ENCODE measurements at regions not wholly inside any gene's neighbourhood (a gene's known extent, or its start where the extent isn't known, plus 50 kb on each side); places are given as distances from the start of the nearest gene placed in this dataset.

GRCh38 chr2:120791962-120792297, 56.3 kb downstream of the GLI2 start:
- TF ChIP-seq POLR2AphosphoS5 (IDR thresholded peaks at IDR 0.05; ENCODE audit: low read depth, low read length) = no peak
- TF ChIP-seq TAF1 (IDR thresholded peaks at IDR 0.05; ENCODE audit: low read depth, low read length) = no peak
- TF ChIP-seq POU2F2 (IDR thresholded peaks at IDR 0.05; ENCODE audit: low read depth, low read length) = no peak
- TF ChIP-seq POLR2A (IDR thresholded peaks at IDR 0.05; ENCODE audit: low read depth, low read length) = no peak
